ENCODE measurements at regions not wholly inside any gene's neighbourhood (a gene's known extent, or its start where the extent isn't known, plus 50 kb on each side); places are given as distances from the start of the nearest gene placed in this dataset.

DNA sequence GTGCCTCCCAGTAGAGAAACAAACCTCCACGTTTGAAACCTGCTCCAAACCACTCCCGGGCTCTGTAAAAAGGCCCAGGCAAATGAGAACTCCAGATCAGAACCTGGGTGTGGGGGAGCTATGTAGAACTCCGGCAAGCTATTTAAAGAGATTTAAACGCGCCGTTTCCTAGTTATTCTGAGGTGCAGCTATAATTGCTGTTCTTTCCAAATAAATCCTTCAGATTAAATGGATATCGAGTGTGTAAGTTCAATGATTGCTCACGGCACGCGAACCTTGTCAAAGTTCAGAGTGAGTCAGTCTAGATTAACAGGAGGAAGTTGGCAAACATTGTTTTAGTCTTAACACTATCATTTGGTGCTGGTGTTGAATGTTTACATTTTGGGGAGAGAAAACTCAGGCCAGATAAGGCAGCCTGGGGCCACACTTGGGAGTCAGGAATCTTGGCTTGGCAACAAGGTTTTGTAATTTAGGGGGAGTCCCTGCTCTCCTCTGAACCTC, 92.9 kb upstream of the SALL1 start:
- no peak for TF ChIP-seq ZFP3 (CRISPR knock-in tag; IDR thresholded peaks at IDR 0.05)
- no peak for ATAC-seq

DNA sequence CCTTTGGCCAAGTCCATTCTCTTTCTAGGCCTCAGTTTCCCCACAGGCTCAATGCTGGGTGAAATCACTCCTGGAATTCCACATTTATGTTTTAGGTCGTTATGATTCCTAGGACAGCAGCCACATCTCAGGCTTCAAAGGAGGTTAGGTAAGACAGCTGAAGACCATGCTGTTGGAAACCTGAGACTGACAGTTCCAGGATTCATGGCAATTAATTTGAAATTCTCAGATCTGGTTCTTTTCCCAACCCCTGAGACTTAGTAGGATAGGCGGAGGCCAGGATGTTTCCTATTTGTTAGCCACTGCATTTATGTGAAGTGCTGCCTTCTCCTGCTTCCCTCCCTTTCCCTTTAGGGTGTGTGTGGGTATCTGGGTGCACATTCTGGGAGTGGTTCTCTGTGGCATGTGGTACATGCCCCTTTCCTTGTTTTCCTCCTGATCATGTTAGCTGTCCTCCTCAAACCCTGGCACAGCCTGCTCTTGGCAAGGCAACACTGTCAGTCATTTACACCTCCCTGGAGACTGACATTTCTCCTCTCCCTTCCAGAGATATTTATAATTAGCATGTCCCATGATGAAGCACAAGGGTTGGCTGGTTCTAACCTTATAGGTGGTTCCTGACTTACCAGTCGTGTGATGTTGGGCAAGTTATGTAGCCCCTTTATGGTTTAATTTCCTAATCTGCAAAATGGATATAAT, 91.4 kb upstream of the SALL1 start:
- TF ChIP-seq, protein P1, sequence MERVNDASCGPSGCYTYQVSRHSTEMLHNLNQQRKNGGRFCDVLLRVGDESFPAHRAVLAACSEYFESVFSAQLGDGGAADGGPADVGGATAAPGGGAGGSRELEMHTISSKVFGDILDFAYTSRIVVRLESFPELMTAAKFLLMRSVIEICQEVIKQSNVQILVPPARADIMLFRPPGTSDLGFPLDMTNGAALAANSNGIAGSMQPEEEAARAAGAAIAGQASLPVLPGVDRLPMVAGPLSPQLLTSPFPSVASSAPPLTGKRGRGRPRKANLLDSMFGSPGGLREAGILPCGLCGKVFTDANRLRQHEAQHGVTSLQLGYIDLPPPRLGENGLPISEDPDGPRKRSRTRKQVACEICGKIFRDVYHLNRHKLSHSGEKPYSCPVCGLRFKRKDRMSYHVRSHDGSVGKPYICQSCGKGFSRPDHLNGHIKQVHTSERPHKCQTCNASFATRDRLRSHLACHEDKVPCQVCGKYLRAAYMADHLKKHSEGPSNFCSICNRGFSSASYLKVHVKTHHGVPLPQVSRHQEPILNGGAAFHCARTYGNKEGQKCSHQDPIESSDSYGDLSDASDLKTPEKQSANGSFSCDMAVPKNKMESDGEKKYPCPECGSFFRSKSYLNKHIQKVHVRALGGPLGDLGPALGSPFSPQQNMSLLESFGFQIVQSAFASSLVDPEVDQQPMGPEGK (CRISPR knock-in tag; IDR thresholded peaks at IDR 0.05; ENCODE audit: borderline replicate concordance): no peak
- ATAC-seq: no peak

DNA sequence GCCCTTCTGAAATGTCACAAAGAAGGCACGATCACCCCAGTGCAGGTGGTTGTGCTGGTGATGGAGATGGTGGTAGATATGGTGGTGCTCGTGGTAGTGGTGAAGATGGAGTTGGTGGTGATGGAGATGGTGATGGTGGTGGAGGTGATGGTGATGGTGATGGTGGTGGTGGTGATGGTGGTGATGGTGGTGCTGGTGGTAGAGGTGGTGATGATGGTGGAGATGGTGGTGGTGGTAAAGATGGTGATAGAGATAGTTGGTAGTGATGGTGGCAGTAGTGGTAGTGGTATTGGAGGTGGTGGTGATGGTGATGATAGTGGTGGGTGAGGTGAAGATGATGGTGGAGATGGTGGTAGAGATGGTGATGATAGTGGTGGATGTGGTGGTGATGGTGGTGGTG, 88.1 kb upstream of the SALL1 start:
- TF ChIP-seq PPARA (CRISPR knock-in tag; IDR thresholded peaks at IDR 0.05; ENCODE audit: borderline replicate concordance) (no peak), OSR1 (CRISPR knock-in tag; IDR thresholded peaks at IDR 0.05) (no peak), TCF4 (CRISPR knock-in tag; IDR thresholded peaks at IDR 0.05; ENCODE audit: borderline replicate concordance) (no peak), ZNF70 (CRISPR knock-in tag; IDR thresholded peaks at IDR 0.05) (no peak)
- ATAC-seq: no peak

DNA sequence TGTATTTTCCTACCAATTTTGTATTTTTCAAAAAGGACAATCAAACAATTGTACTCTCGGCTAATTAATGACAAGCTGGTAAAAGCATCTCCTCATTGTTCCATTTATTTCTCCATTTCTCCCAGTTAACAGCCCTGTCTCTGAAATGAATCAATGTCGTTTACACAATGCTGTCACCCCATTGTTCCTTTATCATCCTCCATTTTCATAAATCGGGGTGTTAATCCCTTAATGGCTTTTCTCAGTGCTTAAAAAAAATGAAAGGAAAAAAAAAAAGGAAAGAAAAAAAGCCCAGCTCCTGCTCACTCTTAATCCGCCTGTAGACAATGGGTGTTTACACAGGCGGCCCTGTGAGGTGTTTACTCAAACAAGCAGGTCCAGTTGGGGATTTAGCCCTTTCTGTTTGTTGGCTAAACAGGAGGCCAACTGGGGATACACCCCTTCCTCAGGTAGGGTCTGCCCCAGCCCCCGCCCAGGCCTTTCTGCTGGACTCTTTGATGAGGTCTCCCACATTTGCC, 86.8 kb upstream of the SALL1 start:
- ATAC-seq: no peak
- TF ChIP-seq CSDC2 (CRISPR knock-in tag; IDR thresholded peaks at IDR 0.05): no peak
- TF ChIP-seq, protein P2, sequence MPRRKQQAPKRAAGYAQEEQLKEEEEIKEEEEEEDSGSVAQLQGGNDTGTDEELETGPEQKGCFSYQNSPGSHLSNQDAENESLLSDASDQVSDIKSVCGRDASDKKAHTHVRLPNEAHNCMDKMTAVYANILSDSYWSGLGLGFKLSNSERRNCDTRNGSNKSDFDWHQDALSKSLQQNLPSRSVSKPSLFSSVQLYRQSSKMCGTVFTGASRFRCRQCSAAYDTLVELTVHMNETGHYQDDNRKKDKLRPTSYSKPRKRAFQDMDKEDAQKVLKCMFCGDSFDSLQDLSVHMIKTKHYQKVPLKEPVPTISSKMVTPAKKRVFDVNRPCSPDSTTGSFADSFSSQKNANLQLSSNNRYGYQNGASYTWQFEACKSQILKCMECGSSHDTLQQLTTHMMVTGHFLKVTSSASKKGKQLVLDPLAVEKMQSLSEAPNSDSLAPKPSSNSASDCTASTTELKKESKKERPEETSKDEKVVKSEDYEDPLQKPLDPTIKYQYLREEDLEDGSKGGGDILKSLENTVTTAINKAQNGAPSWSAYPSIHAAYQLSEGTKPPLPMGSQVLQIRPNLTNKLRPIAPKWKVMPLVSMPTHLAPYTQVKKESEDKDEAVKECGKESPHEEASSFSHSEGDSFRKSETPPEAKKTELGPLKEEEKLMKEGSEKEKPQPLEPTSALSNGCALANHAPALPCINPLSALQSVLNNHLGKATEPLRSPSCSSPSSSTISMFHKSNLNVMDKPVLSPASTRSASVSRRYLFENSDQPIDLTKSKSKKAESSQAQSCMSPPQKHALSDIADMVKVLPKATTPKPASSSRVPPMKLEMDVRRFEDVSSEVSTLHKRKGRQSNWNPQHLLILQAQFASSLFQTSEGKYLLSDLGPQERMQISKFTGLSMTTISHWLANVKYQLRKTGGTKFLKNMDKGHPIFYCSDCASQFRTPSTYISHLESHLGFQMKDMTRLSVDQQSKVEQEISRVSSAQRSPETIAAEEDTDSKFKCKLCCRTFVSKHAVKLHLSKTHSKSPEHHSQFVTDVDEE (CRISPR knock-in tag; IDR thresholded peaks at IDR 0.05): no peak
- TF ChIP-seq, protein P3, sequence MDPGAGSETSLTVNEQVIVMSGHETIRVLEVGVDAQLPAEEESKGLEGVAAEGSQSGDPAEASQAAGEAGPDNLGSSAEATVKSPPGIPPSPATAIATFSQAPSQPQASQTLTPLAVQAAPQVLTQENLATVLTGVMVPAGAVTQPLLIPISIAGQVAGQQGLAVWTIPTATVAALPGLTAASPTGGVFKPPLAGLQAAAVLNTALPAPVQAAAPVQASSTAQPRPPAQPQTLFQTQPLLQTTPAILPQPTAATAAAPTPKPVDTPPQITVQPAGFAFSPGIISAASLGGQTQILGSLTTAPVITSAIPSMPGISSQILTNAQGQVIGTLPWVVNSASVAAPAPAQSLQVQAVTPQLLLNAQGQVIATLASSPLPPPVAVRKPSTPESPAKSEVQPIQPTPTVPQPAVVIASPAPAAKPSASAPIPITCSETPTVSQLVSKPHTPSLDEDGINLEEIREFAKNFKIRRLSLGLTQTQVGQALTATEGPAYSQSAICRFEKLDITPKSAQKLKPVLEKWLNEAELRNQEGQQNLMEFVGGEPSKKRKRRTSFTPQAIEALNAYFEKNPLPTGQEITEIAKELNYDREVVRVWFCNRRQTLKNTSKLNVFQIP (CRISPR knock-in tag; IDR thresholded peaks at IDR 0.05; ENCODE audit: borderline replicate concordance, low read depth): no peak
- TF ChIP-seq ZFP3 (CRISPR knock-in tag; IDR thresholded peaks at IDR 0.05): no peak
- TF ChIP-seq BACH2 (CRISPR knock-in tag; IDR thresholded peaks at IDR 0.05; ENCODE audit: borderline replicate concordance): no peak
- no peak for TF ChIP-seq PPARA (CRISPR knock-in tag; IDR thresholded peaks at IDR 0.05; ENCODE audit: borderline replicate concordance)
- TF ChIP-seq GLIS3 (CRISPR knock-in tag; IDR thresholded peaks at IDR 0.05): no peak
- TF ChIP-seq ZNF70 (CRISPR knock-in tag; IDR thresholded peaks at IDR 0.05): no peak
- no peak for TF ChIP-seq ZNF8 (CRISPR knock-in tag; IDR thresholded peaks at IDR 0.05)
- no peak for TF ChIP-seq SNAI2 (CRISPR knock-in tag; IDR thresholded peaks at IDR 0.05)
- no peak for TF ChIP-seq ESRRG (CRISPR knock-in tag; IDR thresholded peaks at IDR 0.05)
- no peak for TF ChIP-seq ARNTL (CRISPR knock-in tag; IDR thresholded peaks at IDR 0.05; ENCODE audit: borderline replicate concordance, low read depth)

DNA sequence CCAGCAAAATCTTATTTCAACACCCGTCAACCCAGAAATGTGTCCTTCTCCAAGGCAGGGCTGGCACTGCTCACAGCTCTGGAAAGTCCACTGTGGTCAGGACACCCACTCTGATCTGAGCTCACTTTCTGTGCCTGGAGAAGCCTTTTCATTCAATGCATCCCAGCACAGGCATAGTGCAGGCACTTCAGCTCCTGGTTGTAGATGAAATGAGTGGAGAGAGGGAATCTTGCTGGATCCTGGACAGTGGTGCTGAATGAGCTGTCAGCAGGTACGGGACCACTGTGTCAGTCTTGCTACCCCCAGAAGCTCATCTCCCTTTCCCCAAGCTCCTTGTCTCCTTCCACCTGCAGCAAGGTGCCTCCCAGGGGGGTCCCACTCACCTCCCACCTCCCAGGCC, 86.1 kb upstream of the SALL1 start:
- no peak for ATAC-seq

More for the DNA sequence above, 86.1 kb upstream of the SALL1 start:
- TF ChIP-seq TOX (CRISPR knock-in tag; IDR thresholded peaks at IDR 0.05; ENCODE audit: borderline replicate concordance) (no peak), ZC3H10 (CRISPR knock-in tag; IDR thresholded peaks at IDR 0.05) (no peak), ARNTL (CRISPR knock-in tag; IDR thresholded peaks at IDR 0.05; ENCODE audit: borderline replicate concordance, low read depth) (no peak), ZNF565 (CRISPR knock-in tag; conservative IDR thresholded peaks at IDR 0.05; ENCODE audit: low read depth) (no peak), ISL1 (CRISPR knock-in tag; IDR thresholded peaks at IDR 0.05) (no peak)
- TF ChIP-seq, protein P4, sequence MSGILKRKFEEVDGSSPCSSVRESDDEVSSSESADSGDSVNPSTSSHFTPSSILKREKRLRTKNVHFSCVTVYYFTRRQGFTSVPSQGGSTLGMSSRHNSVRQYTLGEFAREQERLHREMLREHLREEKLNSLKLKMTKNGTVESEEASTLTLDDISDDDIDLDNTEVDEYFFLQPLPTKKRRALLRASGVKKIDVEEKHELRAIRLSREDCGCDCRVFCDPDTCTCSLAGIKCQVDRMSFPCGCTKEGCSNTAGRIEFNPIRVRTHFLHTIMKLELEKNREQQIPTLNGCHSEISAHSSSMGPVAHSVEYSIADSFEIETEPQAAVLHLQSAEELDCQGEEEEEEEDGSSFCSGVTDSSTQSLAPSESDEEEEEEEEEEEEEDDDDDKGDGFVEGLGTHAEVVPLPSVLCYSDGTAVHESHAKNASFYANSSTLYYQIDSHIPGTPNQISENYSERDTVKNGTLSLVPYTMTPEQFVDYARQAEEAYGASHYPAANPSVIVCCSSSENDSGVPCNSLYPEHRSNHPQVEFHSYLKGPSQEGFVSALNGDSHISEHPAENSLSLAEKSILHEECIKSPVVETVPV (CRISPR knock-in tag; IDR thresholded peaks at IDR 0.05): no peak
